Effector memory CD8-positive, alpha-beta T cell (primary cell): ENCODE measurements at regions not wholly inside any gene's neighbourhood (a gene's known extent, or its start where the extent isn't known, plus 50 kb on each side); places are given as distances from the start of the nearest gene placed in this dataset.

ENCODE experiments used
- ATAC-seq: fragments of 150-1000 bp; cut with Tn5 transposase; replicated peaks from 2 replicates; pipeline ENCODE4 v1.10.0; 2021; ENCODE audit warnings: mild to moderate bottlenecking, moderate library complexity
- DNase-seq, 3 experiments: peaks; one replicate each; pipeline ENCODE4 v3.0.0; 2021
- H3K27ac Mint-ChIP-seq, 2 donors: one replicate each; pipeline ENCODE4 v1.8.0; 2022; ENCODE audit warnings: mild to moderate bottlenecking in 2 of 2, mixed read lengths in 2 of 2, moderate library complexity in 2 of 2
- H3K27me3 Mint-ChIP-seq, 2 donors: one replicate each; pipeline ENCODE4 v1.8.0; 2022; ENCODE audit warnings: mixed read lengths in 2 of 2
- H3K36me3 Mint-ChIP-seq: one replicate; pipeline ENCODE4 v1.8.0; 2022; ENCODE audit warnings: mild to moderate bottlenecking, moderate library complexity, mixed read lengths; ENCODE audit not compliant: insufficient read depth
- H3K4me1 Mint-ChIP-seq, 2 donors: one replicate each; pipeline ENCODE4 v1.8.0; 2022; ENCODE audit warnings: low read depth in 2 of 2, mixed read lengths in 2 of 2
- H3K4me3 Mint-ChIP-seq, 2 donors: one replicate each; pipeline ENCODE4 v1.8.0; 2022; ENCODE audit warnings: mild to moderate bottlenecking in 2 of 2, mixed read lengths in 2 of 2, moderate library complexity in 2 of 2
- H3K9me3 Mint-ChIP-seq, 2 donors: one replicate each; pipeline ENCODE4 v1.8.0; 2022; ENCODE audit warnings: mixed read lengths in 2 of 2

DNA sequence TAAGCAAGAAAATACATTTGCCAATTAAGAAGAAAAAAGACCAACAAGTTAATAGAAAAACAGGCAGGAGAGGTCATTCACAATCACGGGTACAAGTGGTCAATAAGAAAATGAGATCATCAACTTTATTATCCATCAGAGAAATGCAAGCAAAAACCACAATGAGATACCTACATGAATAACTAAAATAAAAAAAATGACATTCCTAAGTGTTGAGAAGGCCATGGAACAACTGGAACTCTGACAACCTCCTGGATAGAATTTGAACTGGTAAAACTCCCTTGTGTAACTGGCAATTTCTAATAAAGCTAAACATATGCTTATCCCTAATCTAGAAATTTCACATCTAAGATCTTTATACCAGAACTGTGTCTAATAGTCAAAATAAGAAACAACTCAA lies 135.4 kb upstream of the BACE2 start:
- Mint-ChIP-seq H3K27ac (no peak overlapping the region), H3K27me3 (peaks cover 0 to 9% of the 10 kb centered on the region in 2 donors), H3K4me1 (no peaks in the 10 kb centered on the region), H3K36me3 (no peaks in the 10 kb centered on the region), H3K4me3 (no peak overlapping the region), H3K9me3 (peaks cover 0 to 3% of the 10 kb centered on the region in 2 donors)
- ATAC-seq (no peak), DNase-seq (no peak)

DNA sequence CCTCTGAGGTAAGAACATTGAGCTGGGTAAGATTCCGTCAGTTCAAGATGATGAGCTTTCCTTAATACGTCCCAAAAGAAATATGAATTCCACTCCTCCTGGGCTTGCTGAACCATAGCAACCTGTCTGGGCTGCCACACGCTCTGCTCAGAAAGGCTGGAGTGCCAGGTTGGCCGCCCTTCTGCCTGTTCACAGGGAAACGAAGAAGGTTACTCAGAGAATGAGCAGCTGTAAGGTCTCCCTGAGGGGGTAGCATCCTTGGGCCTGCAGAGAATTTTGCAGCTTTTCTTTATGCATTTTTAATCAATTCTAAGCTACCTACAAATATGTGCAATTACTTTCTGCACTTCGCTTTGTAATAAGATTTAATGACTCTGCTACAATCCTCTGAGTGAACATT lies 130.7 kb upstream of the BACE2 start:
- Mint-ChIP-seq H3K36me3 (no peaks in the 10 kb centered on the region), H3K9me3 (no peaks in the 10 kb centered on the region), H3K4me1 (no peaks in the 10 kb centered on the region), H3K4me3 (no peak overlapping the region), H3K27me3 (peaks cover 0 to 2% of the 10 kb centered on the region in 2 donors), H3K27ac (no peak overlapping the region)
- no peak for DNase-seq
- no peak for ATAC-seq

DNA sequence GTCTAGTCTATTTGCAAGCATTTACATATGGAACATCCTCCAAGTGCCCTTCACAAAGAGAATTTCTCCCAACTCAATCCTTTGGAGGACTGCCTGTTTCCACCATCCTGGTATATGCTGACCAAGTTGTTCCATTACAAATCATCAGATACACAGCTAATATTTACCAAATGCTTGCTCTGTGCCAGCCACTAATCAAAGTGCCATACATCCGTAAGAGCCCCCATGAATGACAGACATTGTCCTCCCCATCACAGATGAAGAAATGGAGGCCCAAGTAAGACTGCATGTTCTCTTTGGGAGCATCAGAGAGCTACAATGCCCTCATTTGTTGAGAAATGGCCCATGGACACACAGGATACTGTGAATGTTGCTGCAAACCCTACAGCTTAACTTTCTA lies 130.0 kb upstream of the BACE2 start:
- Mint-ChIP-seq H3K27me3 (no peaks in the 10 kb centered on the region), H3K4me3 (no peak overlapping the region), H3K9me3 (no peaks in the 10 kb centered on the region), H3K4me1 (no peaks in the 10 kb centered on the region), H3K36me3 (no peaks in the 10 kb centered on the region), H3K27ac (no peak overlapping the region)
- ATAC-seq (no peak), DNase-seq (no peak)

DNA sequence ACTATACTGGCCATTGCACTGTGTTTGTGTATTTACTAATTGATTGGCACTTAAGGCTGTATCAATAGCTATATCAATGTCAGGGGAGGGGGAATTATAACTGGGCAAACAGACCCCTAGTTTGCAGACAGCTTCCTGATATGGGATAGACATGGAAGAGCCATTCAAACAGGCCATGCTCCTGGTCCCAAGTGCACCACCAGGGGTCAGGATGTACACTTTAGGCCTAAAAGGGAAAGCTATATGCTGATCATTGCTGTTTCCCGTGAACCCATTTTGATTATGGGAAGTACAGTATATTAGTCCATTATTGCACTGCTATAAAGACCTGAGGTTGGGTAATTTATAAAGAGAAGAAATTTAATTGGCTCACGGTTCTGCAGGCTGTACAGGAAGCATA lies 124.9 kb upstream of the BACE2 start:
- H3K27ac Mint-ChIP-seq = no peak overlapping the region
- H3K4me3 Mint-ChIP-seq = no peak overlapping the region
- ATAC-seq = no peak
- peaks cover 0 to 12% of the 10 kb centered on the region in 2 donors for H3K27me3 Mint-ChIP-seq
- no peaks in the 10 kb centered on the region for H3K9me3 Mint-ChIP-seq
- no peak for DNase-seq
- H3K36me3 Mint-ChIP-seq = no peaks in the 10 kb centered on the region
- H3K4me1 Mint-ChIP-seq = no peaks in the 10 kb centered on the region

DNA sequence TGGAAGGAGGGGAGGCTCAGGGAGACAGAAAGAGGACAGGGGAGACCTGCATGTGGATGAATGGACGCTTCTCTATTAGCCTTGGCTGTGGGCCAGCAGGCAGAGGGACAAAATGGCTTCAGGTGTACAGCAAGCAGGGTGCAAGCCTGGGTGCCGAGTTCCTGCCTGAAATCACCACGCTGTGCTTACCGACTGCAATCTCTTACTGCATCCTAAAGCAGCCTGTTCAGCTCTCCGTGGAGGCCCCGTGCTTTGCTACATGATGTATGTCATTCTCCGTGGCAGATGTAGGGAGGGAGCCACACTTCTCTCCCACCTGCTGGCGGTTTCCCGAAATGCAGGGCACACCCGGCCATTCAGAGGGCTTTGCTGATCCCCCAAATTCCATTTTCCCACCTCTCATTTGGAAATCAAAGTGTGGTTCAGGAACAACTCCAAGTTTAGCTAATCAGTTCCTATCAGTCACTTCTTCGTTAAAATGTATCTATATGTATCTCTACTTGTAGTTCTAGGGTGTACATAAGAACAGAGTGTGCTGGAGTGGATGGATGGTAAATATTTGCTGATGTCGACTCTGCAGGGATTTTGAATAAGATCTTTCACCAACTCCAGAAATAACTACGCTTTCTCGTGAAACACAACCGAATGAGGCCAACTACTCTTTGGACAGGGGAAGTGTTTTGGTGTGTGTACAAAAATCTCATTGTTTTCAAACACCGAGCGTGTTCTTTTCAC lies 122.3 kb upstream of the BACE2 start:
- Mint-ChIP-seq H3K9me3 (peaks cover 0 to 1% of the 10 kb centered on the region in 2 donors), H3K4me1 (no peaks in the 10 kb centered on the region), H3K27me3 (peaks cover 0 to 18% of the 10 kb centered on the region in 2 donors), H3K36me3 (no peaks in the 10 kb centered on the region), H3K27ac (no peak overlapping the region), H3K4me3 (no peak overlapping the region)
- ATAC-seq (no peak), DNase-seq (no peak)

DNA sequence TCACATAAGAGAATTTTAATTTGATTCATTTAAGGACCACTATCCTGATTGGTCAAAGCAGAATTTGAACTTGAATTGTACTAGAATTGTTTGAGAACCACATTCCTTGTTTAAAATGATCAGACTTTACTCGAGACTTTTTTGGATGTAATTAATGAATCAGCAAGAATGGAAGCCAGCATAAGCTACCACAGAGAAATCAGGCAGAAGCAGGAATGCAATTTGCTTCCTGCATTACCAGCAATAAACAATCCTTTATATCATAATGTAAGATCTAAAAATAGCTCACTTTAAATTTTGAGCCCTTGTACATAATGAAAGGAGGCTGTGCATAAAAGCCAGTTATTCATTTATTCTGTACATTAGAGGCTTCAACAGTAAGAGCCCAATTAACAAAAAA lies 119.8 kb upstream of the BACE2 start:
- H3K27ac Mint-ChIP-seq = no peak overlapping the region
- H3K4me3 Mint-ChIP-seq = no peak overlapping the region
- peaks cover 0 to 7% of the 10 kb centered on the region in 2 donors for H3K9me3 Mint-ChIP-seq
- peaks cover 0 to 18% of the 10 kb centered on the region in 2 donors for H3K27me3 Mint-ChIP-seq
- ATAC-seq (no peak), DNase-seq (no peak)
- H3K36me3 Mint-ChIP-seq = peaks cover 1% of the 10 kb centered on the region
- H3K4me1 Mint-ChIP-seq = no peaks in the 10 kb centered on the region

DNA sequence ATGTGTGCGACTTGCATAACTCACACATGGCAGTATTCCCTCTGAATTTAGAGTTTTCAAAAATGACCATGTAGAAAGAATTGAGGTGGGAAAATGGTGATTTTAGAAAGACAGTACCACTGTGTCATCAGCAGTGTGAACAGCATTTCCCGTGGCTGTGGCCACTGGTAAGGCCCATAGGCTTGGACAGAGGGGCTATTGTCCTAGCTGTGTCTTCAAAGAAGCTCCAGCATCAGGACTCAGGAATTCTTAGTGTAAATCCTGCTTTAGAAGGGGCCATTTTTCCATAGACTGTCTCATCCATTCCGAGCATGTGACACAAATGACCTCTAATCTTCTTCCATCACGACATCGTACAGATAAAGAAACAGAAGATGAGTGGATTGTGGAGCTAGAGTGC lies 119.3 kb upstream of the BACE2 start:
- no peaks in the 10 kb centered on the region for H3K4me1 Mint-ChIP-seq
- ATAC-seq (no peak), DNase-seq (no peak)
- H3K4me3 Mint-ChIP-seq = no peak overlapping the region
- H3K27me3 Mint-ChIP-seq = peaks cover 0 to 18% of the 10 kb centered on the region in 2 donors
- peaks cover 0 to 7% of the 10 kb centered on the region in 2 donors for H3K9me3 Mint-ChIP-seq
- no peak overlapping the region for H3K27ac Mint-ChIP-seq
- H3K36me3 Mint-ChIP-seq = peaks cover 3% of the 10 kb centered on the region

DNA sequence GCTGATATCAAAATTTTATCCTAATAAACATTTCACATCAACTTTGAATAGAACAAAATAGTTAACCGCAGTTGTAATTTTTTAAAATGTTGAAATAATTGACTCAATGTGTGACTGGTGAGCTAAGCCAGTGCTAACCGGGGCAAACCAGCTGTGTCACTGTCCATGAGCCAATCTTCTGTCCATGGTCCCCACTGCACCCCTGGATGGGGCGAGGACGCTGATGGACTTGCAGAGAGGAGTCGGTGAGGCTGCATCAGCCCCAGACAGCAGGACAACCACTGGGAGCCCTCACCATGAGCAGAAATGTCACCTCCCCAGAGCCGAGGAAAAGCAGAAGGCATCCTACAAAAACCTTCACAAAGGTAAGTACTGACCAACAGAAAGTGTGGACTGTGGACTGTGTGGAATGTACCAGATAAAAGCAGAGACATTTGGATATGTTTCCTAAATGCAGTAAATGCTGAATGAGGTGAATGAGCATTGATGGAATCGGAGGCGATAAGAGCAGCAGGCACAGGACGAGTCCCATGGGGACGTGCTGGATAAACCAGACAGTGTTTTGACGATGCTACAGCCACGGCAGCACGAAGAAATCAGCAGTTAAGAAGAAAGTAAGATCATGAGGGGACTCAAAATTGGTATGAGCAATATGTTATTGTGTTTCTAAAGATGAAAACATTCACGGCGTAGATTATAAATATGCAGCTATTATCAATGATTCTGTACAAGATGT lies 115.0 kb upstream of the BACE2 start:
- DNase-seq (no peak), ATAC-seq (no peak)
- Mint-ChIP-seq H3K27ac (no peak overlapping the region), H3K9me3 (peaks cover 0 to 7% of the 10 kb centered on the region in 2 donors), H3K4me3 (no peak overlapping the region), H3K4me1 (no peaks in the 10 kb centered on the region), H3K36me3 (peaks cover 3% of the 10 kb centered on the region), H3K27me3 (peaks cover 0 to 15% of the 10 kb centered on the region in 2 donors)

DNA sequence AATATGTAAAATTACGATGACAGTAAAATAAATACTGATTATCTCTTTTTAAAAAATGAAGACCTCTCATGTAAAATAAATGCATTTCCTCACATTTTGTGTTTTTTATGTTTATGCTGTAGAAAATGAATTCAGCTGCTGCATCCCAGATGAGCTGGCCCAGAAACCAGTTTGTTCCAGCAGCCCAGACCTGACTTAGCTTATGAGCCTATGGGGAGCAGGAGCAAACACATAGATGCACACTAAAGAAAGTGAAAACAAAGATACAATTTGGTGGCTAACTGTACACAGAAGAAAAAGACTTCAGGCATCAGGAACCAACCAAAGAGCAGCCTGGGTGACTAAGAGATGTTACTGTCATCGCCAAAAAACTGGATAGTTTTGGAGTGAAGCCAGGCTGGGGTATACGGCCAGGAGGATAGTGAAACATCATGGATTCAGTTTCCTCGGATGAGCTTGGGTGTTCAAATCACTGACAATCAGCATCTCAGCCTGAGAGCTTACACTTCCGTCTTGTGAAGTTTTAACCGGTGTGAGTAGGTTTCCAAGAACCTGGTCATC lies 113.9 kb upstream of the BACE2 start:
- H3K27ac Mint-ChIP-seq = no peak overlapping the region
- no peak for DNase-seq
- peaks cover 3% of the 10 kb centered on the region for H3K36me3 Mint-ChIP-seq
- H3K9me3 Mint-ChIP-seq = peaks cover 0 to 7% of the 10 kb centered on the region in 2 donors
- no peak for ATAC-seq
- H3K4me1 Mint-ChIP-seq = no peaks in the 10 kb centered on the region
- peaks cover 0 to 15% of the 10 kb centered on the region in 2 donors for H3K27me3 Mint-ChIP-seq
- H3K4me3 Mint-ChIP-seq = no peak overlapping the region

DNA sequence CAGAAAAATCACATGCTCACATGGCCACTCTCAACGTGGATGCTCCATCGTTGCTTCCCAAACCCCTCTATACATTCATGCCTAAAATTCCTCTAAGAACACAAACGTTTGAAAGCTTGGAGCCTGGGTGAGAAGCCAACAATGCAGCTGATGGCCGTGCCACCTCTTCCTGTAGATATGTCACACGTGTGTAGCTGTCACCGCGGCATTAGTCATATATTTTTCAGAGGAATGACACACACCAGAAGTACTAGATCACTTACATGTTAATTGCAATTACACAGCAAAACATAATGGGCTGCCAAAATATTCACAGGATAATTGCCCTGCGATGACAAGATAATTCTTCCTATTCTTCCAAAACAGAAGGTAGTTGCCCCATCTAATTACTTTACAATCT lies 112.7 kb upstream of the BACE2 start:
- peaks cover 0 to 12% of the 10 kb centered on the region in 2 donors for H3K27me3 Mint-ChIP-seq
- no peak overlapping the region for H3K4me3 Mint-ChIP-seq
- peaks cover 3% of the 10 kb centered on the region for H3K36me3 Mint-ChIP-seq
- H3K27ac Mint-ChIP-seq = no peak overlapping the region
- peaks cover 0 to 14% of the 10 kb centered on the region in 2 donors for H3K9me3 Mint-ChIP-seq
- DNase-seq (no peak), ATAC-seq (no peak)
- no peaks in the 10 kb centered on the region for H3K4me1 Mint-ChIP-seq

DNA sequence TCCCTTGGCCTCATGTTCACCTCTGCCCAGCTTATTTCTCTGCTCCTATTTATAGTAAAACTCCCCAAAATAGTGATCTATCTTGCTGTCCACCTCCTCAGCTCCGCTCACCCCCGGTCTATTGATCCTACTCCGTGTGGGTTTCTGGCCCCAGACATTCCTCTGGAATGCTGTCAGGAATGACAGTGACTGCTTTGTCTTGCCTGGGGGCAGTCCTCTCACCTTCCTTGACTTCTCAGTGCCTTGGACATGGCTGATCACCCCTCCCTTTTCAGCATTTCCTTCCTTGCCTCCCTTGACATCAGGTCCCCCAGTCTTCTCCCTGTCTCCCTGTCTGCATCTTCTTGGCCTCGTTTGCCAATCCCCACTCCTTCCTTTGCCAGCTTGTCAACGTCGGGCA lies 108.1 kb upstream of the BACE2 start:
- H3K9me3 Mint-ChIP-seq = peaks cover 0 to 9% of the 10 kb centered on the region in 2 donors
- H3K36me3 Mint-ChIP-seq = no peaks in the 10 kb centered on the region
- ATAC-seq (no peak), DNase-seq (no peak)
- H3K4me3 Mint-ChIP-seq = no peak overlapping the region
- H3K4me1 Mint-ChIP-seq = no peaks in the 10 kb centered on the region
- no peak overlapping the region for H3K27ac Mint-ChIP-seq
- peaks cover 10 to 22% of the 10 kb centered on the region in 2 donors for H3K27me3 Mint-ChIP-seq

DNA sequence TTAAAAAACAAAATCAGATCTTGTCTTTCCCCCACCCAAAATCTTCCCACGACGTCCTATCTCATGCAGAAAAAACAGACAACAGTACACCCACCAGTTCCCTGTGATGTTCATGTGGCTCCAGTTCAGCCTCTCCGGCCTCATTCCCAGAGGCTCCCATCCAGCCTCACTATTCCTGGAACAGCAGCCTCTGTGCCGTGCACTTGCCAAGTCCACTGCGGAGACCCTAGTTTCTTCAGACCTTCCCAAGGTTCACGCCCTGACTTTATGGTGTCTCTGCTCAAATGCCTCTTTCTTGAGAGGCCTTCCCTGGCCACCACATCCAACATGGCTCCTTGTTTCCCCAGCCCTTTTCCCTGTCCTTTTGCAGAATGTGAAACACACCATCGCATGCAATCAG lies 106.3 kb upstream of the BACE2 start:
- Mint-ChIP-seq H3K9me3 (peaks cover 0 to 9% of the 10 kb centered on the region in 2 donors), H3K27me3 (peaks cover 18 to 22% of the 10 kb centered on the region in 2 donors), H3K36me3 (no peaks in the 10 kb centered on the region), H3K4me3 (no peak overlapping the region), H3K4me1 (no peaks in the 10 kb centered on the region), H3K27ac (no peak overlapping the region)
- no peak for ATAC-seq
- DNase-seq = no peak

DNA sequence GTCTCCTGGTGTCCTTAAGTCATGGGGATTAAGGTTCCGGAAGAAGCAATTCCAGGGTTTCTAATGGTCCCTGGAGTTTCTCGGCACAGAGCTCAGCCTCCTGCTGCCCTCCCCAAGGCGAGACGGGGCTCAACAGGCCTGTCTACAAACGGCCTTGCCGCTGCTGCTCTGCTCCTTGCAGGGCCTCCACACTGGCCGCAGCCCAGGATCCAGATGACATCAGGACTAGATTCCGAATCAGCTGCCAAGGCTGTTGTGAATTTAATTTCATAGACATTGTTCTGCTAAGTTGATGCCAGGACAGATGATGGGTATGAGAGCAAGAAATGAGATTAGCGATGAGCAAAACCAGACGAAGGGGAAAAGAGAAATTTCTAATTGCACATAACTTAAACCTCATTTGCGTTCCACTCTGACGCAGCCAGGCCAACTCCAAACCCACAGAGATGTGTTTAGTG lies 103.6 kb upstream of the BACE2 start:
- no peak for DNase-seq
- no peak for ATAC-seq
- H3K36me3 Mint-ChIP-seq = no peaks in the 10 kb centered on the region
- no peak overlapping the region for H3K27ac Mint-ChIP-seq
- H3K4me1 Mint-ChIP-seq = peaks cover 6 to 7% of the 10 kb centered on the region in 2 donors
- peaks cover 40 to 48% of the 10 kb centered on the region in 2 donors for H3K27me3 Mint-ChIP-seq
- peaks cover 0 to 9% of the 10 kb centered on the region in 2 donors for H3K9me3 Mint-ChIP-seq
- H3K4me3 Mint-ChIP-seq = no peak overlapping the region

DNA sequence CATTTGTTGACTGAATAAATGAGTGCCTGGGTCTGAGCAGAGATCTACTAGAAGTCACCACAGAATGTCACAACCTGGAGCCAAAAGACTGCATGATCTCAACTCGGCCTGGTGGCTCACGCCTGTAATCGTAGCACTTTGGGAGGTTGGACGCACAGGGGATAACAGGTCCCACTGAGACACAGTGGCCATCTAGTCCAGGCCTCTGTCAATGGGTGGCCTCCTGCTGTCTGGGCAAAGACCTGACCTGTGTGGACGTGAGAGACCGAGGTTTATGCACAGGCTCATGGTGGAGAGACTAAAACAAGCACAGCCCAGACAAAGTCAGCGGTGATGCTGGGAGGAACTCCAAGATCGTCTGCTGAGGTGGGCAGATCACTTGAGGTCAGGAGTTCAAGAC lies 103.0 kb upstream of the BACE2 start:
- Mint-ChIP-seq H3K27ac (no peak overlapping the region), H3K9me3 (peaks cover 0 to 4% of the 10 kb centered on the region in 2 donors), H3K36me3 (no peaks in the 10 kb centered on the region), H3K27me3 (peaks cover 40 to 51% of the 10 kb centered on the region in 2 donors), H3K4me3 (no peak overlapping the region), H3K4me1 (peaks cover 6 to 7% of the 10 kb centered on the region in 2 donors)
- DNase-seq (no peak), ATAC-seq (no peak)
